ENCODE measurements at regions not wholly inside any gene's neighbourhood (a gene's known extent, or its start where the extent isn't known, plus 50 kb on each side); places are given as distances from the start of the nearest gene placed in this dataset.

DNA sequence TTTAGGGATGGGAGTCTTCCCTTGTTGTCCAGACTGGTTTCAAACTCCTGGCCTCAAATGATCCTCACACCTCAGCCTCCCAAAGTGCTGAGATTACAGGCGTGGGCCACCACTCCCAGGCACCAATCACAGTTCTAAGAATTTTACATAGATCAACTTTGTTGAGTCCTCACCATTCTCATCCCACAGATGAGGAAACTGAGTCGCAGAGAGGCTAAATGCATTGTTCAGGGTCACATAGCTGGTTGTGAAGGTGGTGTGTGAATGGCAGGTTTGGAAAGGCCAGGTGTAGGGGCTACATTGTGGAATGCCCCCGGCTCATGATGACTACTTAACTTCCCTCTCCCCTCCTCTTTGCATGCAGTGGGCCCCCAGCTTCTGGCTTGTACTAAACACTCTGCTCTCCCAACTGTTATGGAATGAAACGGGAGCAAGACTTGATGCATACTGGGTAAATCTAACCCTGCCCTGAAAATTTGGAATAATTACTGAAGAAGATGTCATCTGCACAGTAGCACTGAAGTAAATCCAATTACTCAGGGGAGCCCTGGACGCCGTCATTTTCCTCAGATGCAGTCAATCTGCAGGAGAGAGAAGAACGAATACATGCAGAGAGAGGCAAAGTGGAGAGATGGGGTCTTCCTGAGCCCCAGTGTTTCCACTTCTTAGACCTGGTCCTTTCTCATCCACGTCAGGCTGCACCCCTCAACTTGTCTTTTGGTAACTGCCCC lies 102.3 kb upstream of the ZNF217 start:
- intact Hi-C loops (cut with micrococcal nuclease; ENCODE audit: unreplicated experiment): no loop called here
- Mint-ChIP-seq H3K27ac (ENCODE audit: unreplicated experiment) (no peak overlapping the region), H3K27me3 (ENCODE audit: unreplicated experiment) (no peaks in the 10 kb centered on the region), H3K36me3 (ENCODE audit: insufficient read depth, unreplicated experiment) (peaks cover 12% of the 10 kb centered on the region), H3K9me3 (ENCODE audit: low read depth, unreplicated experiment) (no peaks in the 10 kb centered on the region), H3K4me3 (ENCODE audit: low read depth, unreplicated experiment) (no peak overlapping the region), H3K4me1 (ENCODE audit: low read depth, unreplicated experiment) (peaks cover 30% of the 10 kb centered on the region)
- BruUV-seq (replicated peaks): no TSS peak
- DNase-seq: no peak
- CTCF ChIA-PET: interaction anchor here (0.6 to 0.7 kb wide), 3 partner anchors 21 to 101 kb away, joined by 4 to 5 read pairs (median 5); no protein-coding TSS in a partner anchor
- TF ChIP-seq, protein P1, sequence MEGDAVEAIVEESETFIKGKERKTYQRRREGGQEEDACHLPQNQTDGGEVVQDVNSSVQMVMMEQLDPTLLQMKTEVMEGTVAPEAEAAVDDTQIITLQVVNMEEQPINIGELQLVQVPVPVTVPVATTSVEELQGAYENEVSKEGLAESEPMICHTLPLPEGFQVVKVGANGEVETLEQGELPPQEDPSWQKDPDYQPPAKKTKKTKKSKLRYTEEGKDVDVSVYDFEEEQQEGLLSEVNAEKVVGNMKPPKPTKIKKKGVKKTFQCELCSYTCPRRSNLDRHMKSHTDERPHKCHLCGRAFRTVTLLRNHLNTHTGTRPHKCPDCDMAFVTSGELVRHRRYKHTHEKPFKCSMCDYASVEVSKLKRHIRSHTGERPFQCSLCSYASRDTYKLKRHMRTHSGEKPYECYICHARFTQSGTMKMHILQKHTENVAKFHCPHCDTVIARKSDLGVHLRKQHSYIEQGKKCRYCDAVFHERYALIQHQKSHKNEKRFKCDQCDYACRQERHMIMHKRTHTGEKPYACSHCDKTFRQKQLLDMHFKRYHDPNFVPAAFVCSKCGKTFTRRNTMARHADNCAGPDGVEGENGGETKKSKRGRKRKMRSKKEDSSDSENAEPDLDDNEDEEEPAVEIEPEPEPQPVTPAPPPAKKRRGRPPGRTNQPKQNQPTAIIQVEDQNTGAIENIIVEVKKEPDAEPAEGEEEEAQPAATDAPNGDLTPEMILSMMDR (IDR thresholded peaks at IDR 0.05; ENCODE audit: unreplicated experiment): no peak

DNA sequence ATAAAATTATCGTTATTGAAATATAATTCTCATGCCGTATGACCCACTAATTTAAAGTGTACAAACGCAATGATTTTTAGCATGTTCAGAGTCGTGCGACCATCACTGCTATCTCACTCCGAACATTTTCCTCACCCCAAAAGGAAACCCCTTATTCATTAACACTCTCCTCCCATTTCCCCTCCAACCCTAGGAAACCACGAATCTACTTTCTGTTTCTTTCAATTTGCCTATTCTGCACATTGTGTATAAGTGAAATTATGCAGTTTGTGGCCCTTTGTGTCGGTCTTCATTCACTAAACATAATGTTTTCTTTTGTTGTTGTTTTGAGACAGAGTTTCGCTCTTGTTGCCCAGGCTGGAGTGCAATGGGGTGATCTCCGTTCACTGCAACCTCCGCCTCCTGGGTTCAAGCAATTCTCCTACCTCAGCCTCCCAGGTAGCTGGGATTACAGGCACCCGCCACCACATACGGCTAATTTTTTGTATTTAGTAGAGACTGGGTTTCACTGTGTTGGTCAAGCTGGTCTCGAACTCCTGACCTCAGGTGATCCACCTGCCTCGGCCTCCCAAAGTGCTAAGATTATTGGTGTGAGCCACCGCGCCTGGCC lies 99.7 kb upstream of the ZNF217 start:
- Mint-ChIP-seq H3K27ac (ENCODE audit: unreplicated experiment) (no peak overlapping the region), H3K36me3 (ENCODE audit: insufficient read depth, unreplicated experiment) (peaks cover 12% of the 10 kb centered on the region), H3K4me1 (ENCODE audit: low read depth, unreplicated experiment) (peaks cover 17% of the 10 kb centered on the region), H3K27me3 (ENCODE audit: unreplicated experiment) (no peaks in the 10 kb centered on the region), H3K9me3 (ENCODE audit: low read depth, unreplicated experiment) (no peaks in the 10 kb centered on the region), H3K4me3 (ENCODE audit: low read depth, unreplicated experiment) (no peak overlapping the region)
- intact Hi-C loops (cut with micrococcal nuclease; ENCODE audit: unreplicated experiment): loop anchor here (5.0 kb wide), 1 partner anchor 71 kb away; no protein-coding TSS in a partner anchor
- DNase-seq: no peak
- no TSS peak for BruUV-seq (replicated peaks)
- TF ChIP-seq, protein P1 (IDR thresholded peaks at IDR 0.05; ENCODE audit: unreplicated experiment): no peak
- CTCF ChIA-PET: interaction anchor here (0.6 kb wide), 1 partner anchor 21 kb away, joined by 4 read pairs; no protein-coding TSS in a partner anchor

DNA sequence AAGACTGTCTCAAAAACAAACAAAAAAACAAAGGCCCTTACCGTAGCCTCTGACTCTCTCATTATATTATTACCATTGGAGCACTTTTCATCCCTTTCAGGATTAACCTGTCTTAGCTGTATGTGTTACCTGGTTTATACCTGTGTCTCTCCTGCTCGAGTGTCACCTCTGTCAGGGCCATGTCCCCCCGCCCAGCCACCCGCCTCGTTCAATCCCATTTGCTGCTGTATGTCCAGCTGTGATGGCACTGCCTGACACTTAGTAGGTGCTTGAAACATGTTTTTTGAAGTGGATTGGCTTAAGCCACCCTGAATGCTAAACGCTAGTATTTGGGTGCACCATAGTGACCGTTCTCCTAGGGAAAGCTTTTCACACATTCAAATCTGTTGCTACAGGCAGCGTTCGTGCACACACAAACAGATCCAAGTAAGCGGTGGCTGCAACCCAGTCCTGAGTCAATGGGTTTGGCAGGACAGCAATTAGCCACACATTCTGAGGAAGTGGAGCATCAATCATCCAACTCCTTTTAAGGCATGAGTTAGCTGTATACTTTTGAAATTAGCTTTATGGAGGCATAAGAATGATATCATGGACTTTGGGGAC lies 98.9 kb upstream of the ZNF217 start:
- Mint-ChIP-seq H3K9me3 (ENCODE audit: low read depth, unreplicated experiment) (no peaks in the 10 kb centered on the region), H3K4me1 (ENCODE audit: low read depth, unreplicated experiment) (peaks cover 17% of the 10 kb centered on the region), H3K4me3 (ENCODE audit: low read depth, unreplicated experiment) (no peak overlapping the region), H3K36me3 (ENCODE audit: insufficient read depth, unreplicated experiment) (peaks cover 12% of the 10 kb centered on the region), H3K27ac (ENCODE audit: unreplicated experiment) (no peak overlapping the region), H3K27me3 (ENCODE audit: unreplicated experiment) (no peaks in the 10 kb centered on the region)
- TF ChIP-seq, protein P1 (IDR thresholded peaks at IDR 0.05; ENCODE audit: unreplicated experiment): no peak
- no TSS peak for BruUV-seq (replicated peaks)
- CTCF ChIA-PET: interaction anchor here (0.6 to 0.8 kb wide), 3 partner anchors 56 to 207 kb away, joined by 3 to 6 read pairs (median 3); no protein-coding TSS in a partner anchor
- intact Hi-C loops (cut with micrococcal nuclease; ENCODE audit: unreplicated experiment): loop anchor here (5.0 kb wide), 1 partner anchor 70 kb away; no protein-coding TSS in a partner anchor
- DNase-seq: no peak

DNA sequence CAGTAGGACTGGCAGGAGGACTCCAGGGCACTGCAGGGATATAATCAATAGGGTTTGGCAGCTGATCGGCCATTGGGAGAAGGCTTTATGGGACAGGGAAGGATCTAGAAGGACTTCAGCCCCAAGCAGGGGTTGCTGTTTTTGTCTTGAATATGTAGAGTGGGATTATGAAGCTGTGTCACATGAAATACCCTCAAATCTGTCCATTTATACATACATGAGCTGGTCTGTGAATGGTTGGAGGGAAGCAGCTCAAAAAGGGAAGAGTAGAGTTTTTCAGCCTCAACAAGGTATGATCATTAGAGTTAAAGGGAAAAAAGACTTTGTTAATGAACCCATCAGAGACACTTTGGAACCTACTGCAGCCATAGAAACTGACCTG lies 98.2 kb upstream of the ZNF217 start:
- Mint-ChIP-seq H3K9me3 (ENCODE audit: low read depth, unreplicated experiment) (no peaks in the 10 kb centered on the region), H3K27me3 (ENCODE audit: unreplicated experiment) (no peaks in the 10 kb centered on the region), H3K27ac (ENCODE audit: unreplicated experiment) (peak overlapping the region; percentile 79), H3K4me1 (ENCODE audit: low read depth, unreplicated experiment) (peaks cover 17% of the 10 kb centered on the region), H3K4me3 (ENCODE audit: low read depth, unreplicated experiment) (no peak overlapping the region), H3K36me3 (ENCODE audit: insufficient read depth, unreplicated experiment) (peaks cover 12% of the 10 kb centered on the region)
- no TSS peak for BruUV-seq (replicated peaks)
- CTCF ChIA-PET: interaction anchor here (0.6 to 1.2 kb wide), 3 partner anchors 55 to 248 kb away, joined by 3 to 13 read pairs (median 3); no protein-coding TSS in a partner anchor
- intact Hi-C loops (cut with micrococcal nuclease; ENCODE audit: unreplicated experiment): loop anchor here (5.0 kb wide), 1 partner anchor 70 kb away; no protein-coding TSS in a partner anchor
- no peak for DNase-seq
- TF ChIP-seq, protein P1 (IDR thresholded peaks at IDR 0.05; ENCODE audit: unreplicated experiment): no peak

All from Calu3 (cell line).